Stomach (tissue), 8 donors: ENCODE measurements at regions not wholly inside any gene's neighbourhood (a gene's known extent, or its start where the extent isn't known, plus 50 kb on each side); places are given as distances from the start of the nearest gene placed in this dataset.

Experiments
- DNase-seq, 2 donors: peaks; one replicate each; pipeline versions ENCODE4 v3.0.0 to v3.0.0-alpha.2; 2013 to 2019
- H3K27ac ChIP-seq, 5 donors: fragments of 200-600 bp in 4 of 5; sonication (generic) in 4 of 5; one replicate each; pipeline ENCODE4 v1.5.1; 2013 to 2019; ENCODE audit warnings: mild to moderate bottlenecking in 1 of 5, moderate library complexity in 1 of 5
- H3K27me3 ChIP-seq, 3 donors: fragments of 200-600 bp; sonication (generic); one replicate each; pipeline ENCODE4 v1.5.1; 2017 to 2019; ENCODE audit warnings: mixed run types in 1 of 3
- H3K36me3 ChIP-seq, 4 donors: fragments of 200-600 bp; sonication (generic); 1 replicate in 3 of 4; 2 replicates in 1 of 4; pipeline ENCODE4 v1.5.1; 2016 to 2019
- H3K4me1 ChIP-seq, 4 donors: fragments of 200-600 bp; sonication (generic); one replicate each; pipeline ENCODE4 v1.5.1; 2016 to 2019
- H3K4me3 ChIP-seq, 4 donors: fragments of 200-600 bp; sonication (generic) in 3 of 4; one replicate each; pipeline ENCODE4 v1.5.1; 2016 to 2019; ENCODE audit warnings: mild to moderate bottlenecking in 1 of 4
- H3K9me3 ChIP-seq, 4 donors: fragments of 200-600 bp; sonication (generic); one replicate each; pipeline ENCODE4 v1.5.1; 2016 to 2019
- CTCF ChIP-seq, 7 experiments: fragments of 450-650 bp in 4 of 7; fragments of 200-600 bp in 3 of 7; sonication (generic) in 3 of 7; IDR thresholded peaks; one replicate each; pipeline ENCODE4 v1.5.1; 2016 to 2019; ENCODE audit warnings: antibody characterized with exemption in 7 of 7, control low read depth in 2 of 7, mild to moderate bottlenecking in 1 of 7
- EP300 ChIP-seq: sonication (generic); formaldehyde crosslinking; IDR thresholded peaks from one replicate; pipeline ENCODE4 v1.6.1; 2017; ENCODE audit warnings: antibody characterized with exemption
- POLR2A ChIP-seq, 4 donors: fragments of 450-650 bp; IDR thresholded peaks; one replicate each; pipeline ENCODE4 v1.6.1; 2016; ENCODE audit warnings: antibody characterized with exemption in 4 of 4, control low read depth in 2 of 4, mild to moderate bottlenecking in 1 of 4, moderate library complexity in 1 of 4
- POLR2AphosphoS5 ChIP-seq, 3 donors: sonication (generic); formaldehyde crosslinking; IDR thresholded peaks; one replicate each; pipeline ENCODE4 v1.6.1; 2016; ENCODE audit warnings: antibody characterized with exemption in 3 of 3
- WGBS, 5 donors: extraction: QIAGEN DNeasy Blood & Tissue Kit in 3 of 5; methylation state at CpG; one replicate each; pipeline versions ENCODE4 v1.1.5 to v1.1.7; 2013 to 2018; 5-methylcytosine and 5-hydroxymethylcytosine counted together
- intact Hi-C: fragments of 100-400 bp; cut with DNase I; formaldehyde crosslinking; loops from one replicate; pipeline ENCODE4 v1.15.1; 2023; ENCODE audit warnings: low total_unique reads
- donor health status: healthy with polysubstance abuse.
- donor health status: Bipolar disorder and iron deficiency.
- donor health status: healthy.

- no peaks in the 10 kb centered on the region for H3K36me3 ChIP-seq
- H3K4me3 ChIP-seq, result no peak overlapping the region
- TF ChIP-seq POLR2A (IDR thresholded peaks at IDR 0.05), result no peak
- TF ChIP-seq CTCF (IDR thresholded peaks at IDR 0.05), result no peak
- TF ChIP-seq POLR2AphosphoS5 (IDR thresholded peaks at IDR 0.05), result no peak
- no peak for TF ChIP-seq EP300
- intact Hi-C loops, result no loop called here
- H3K4me1 ChIP-seq, result no peaks in the 10 kb centered on the region
- no peak for DNase-seq
- WGBS, 5 donors, result 50 to 91% (median 55%) methylated on average over 3 of the region's 3 CpGs
- H3K27me3 ChIP-seq, result peaks cover 0 to 32% (median 8%) of the 10 kb centered on the region in 3 donors
- no peaks in the 10 kb centered on the region for H3K9me3 ChIP-seq
- H3K27ac ChIP-seq, result no peak overlapping the region
These were observed 76.4 kb upstream of the HOXC13 start for GRCh38 chr12:53862206-53862605.

- no peak for DNase-seq
- Histone ChIP-seq H3K9me3 (no peaks in the 10 kb centered on the region), H3K27ac (no peak overlapping the region), H3K4me1 (no peaks in the 10 kb centered on the region), H3K36me3 (no peaks in the 10 kb centered on the region), H3K4me3 (no peak overlapping the region), H3K27me3 (peaks cover 0 to 38% (median 8%) of the 10 kb centered on the region in 3 donors)
- intact Hi-C loops, result no loop called here
- TF ChIP-seq POLR2AphosphoS5 (IDR thresholded peaks at IDR 0.05) (no peak), EP300 (no peak), CTCF (IDR thresholded peaks at IDR 0.05) (no peak), POLR2A (IDR thresholded peaks at IDR 0.05) (no peak)
- WGBS, 5 donors, result 62 to 89% (median 84%) methylated on average over 2 of the region's 2 CpGs
These were observed 75.8 kb upstream of the HOXC13 start for GRCh38 chr12:53862831-53863230.

GRCh38 chr12:53866727-53867126 lies 71.9 kb upstream of the HOXC13 start:
- Histone ChIP-seq H3K4me1 (no peaks in the 10 kb centered on the region), H3K9me3 (no peaks in the 10 kb centered on the region), H3K27me3 (peaks cover 0 to 49% (median 19%) of the 10 kb centered on the region in 3 donors), H3K36me3 (no peaks in the 10 kb centered on the region), H3K4me3 (no peak overlapping the region), H3K27ac (no peak overlapping the region)
- no peak for DNase-seq
- intact Hi-C loops, result no loop called here
- WGBS, 5 donors, result 45 to 76% (median 63%) methylated on average over 3 of the region's 3 CpGs
- no peak for TF ChIP-seq EP300
- no peak for TF ChIP-seq CTCF (IDR thresholded peaks at IDR 0.05)
- TF ChIP-seq POLR2A (IDR thresholded peaks at IDR 0.05), result no peak
- no peak for TF ChIP-seq POLR2AphosphoS5 (IDR thresholded peaks at IDR 0.05)

GRCh38 chr12:53867216-53868012 lies 71.2 kb upstream of the HOXC13 start:
- no peaks in the 10 kb centered on the region for H3K4me1 ChIP-seq
- WGBS, 5 donors, result 25 to 63% (median 42%) methylated on average over 3 of the region's 3 CpGs
- TF ChIP-seq POLR2A (IDR thresholded peaks at IDR 0.05), result no peak
- TF ChIP-seq POLR2AphosphoS5 (IDR thresholded peaks at IDR 0.05), result no peak
- TF ChIP-seq CTCF (IDR thresholded peaks at IDR 0.05), result no peak
- TF ChIP-seq EP300, result no peak
- peaks cover 0 to 55% (median 13%) of the 10 kb centered on the region in 3 donors for H3K27me3 ChIP-seq
- intact Hi-C loops, result no loop called here
- H3K4me3 ChIP-seq, result no peak overlapping the region
- DNase-seq, result no peak
- H3K36me3 ChIP-seq, result no peaks in the 10 kb centered on the region
- no peaks in the 10 kb centered on the region for H3K9me3 ChIP-seq
- no peak overlapping the region for H3K27ac ChIP-seq
